H9 (cell line): ENCODE measurements at regions not wholly inside any gene's neighbourhood (a gene's known extent, or its start where the extent isn't known, plus 50 kb on each side); places are given as distances from the start of the nearest gene placed in this dataset.

Experiments used
- DNase-seq: peaks from one replicate; pipeline ENCODE4 v3.0.0-alpha.2; 2017
- H2AFZ ChIP-seq: one replicate; pipeline ENCODE4 v1.6.1; 2013; ENCODE audit warnings: mild to moderate bottlenecking, low read length, control low read depth, moderate library complexity
- H2AK5ac ChIP-seq: 2 replicates; pipeline ENCODE4 v1.6.1; 2013; ENCODE audit warnings: low read length, control low read depth, mixed read lengths; ENCODE audit not compliant: insufficient read length
- H2BK120ac ChIP-seq: one replicate; pipeline ENCODE4 v1.6.1; 2013; ENCODE audit warnings: low read depth, mild to moderate bottlenecking, low read length, control low read depth, inconsistent platforms; ENCODE audit not compliant: poor library complexity, severe bottlenecking
- H2BK12ac ChIP-seq: 2 replicates; pipeline ENCODE4 v1.6.1; 2013; ENCODE audit warnings: low read length, control low read depth, mixed read lengths, low read depth; ENCODE audit not compliant: insufficient read length
- H2BK15ac ChIP-seq: 2 replicates; pipeline ENCODE4 v1.6.1; 2013; ENCODE audit warnings: low read depth, low read length, control low read depth
- H2BK20ac ChIP-seq: one replicate; pipeline ENCODE4 v1.6.1; 2013; ENCODE audit warnings: low read depth, mild to moderate bottlenecking, low read length, control low read depth, inconsistent platforms; ENCODE audit not compliant: poor library complexity, severe bottlenecking
- H2BK5ac ChIP-seq: 2 replicates; pipeline ENCODE4 v1.6.1; 2013; ENCODE audit warnings: low read length, control low read depth, mixed read lengths; ENCODE audit not compliant: insufficient read length
- H3K14ac ChIP-seq: 2 replicates; pipeline ENCODE4 v1.6.1; 2013; ENCODE audit warnings: low read length, control low read depth; ENCODE audit not compliant: insufficient read depth
- H3K18ac ChIP-seq: 2 replicates; pipeline ENCODE4 v1.6.1; 2013; ENCODE audit warnings: low read depth, mild to moderate bottlenecking, mixed read lengths, low read length, control low read depth; ENCODE audit not compliant: insufficient read length
- H3K23ac ChIP-seq: 2 replicates; pipeline ENCODE4 v1.6.1; 2013; ENCODE audit warnings: low read length, control low read depth, mixed read lengths, low read depth; ENCODE audit not compliant: insufficient read length
- H3K23me2 ChIP-seq: 2 replicates; pipeline ENCODE4 v1.6.1; 2013; ENCODE audit warnings: low read depth, mild to moderate bottlenecking, mixed read lengths, low read length, control low read depth; ENCODE audit not compliant: insufficient read length, poor library complexity, severe bottlenecking
- H3K27ac ChIP-seq: 2 replicates; pipeline ENCODE4 v1.5.1; 2013; ENCODE audit warnings: low read length, control low read depth, mixed read lengths, low read depth; ENCODE audit not compliant: insufficient read length
- H3K27me3 ChIP-seq: 2 replicates; pipeline ENCODE4 v1.6.1; 2013; ENCODE audit warnings: low read length, control low read depth, inconsistent platforms; ENCODE audit not compliant: insufficient read depth
- H3K4ac ChIP-seq: 2 replicates; pipeline ENCODE4 v1.6.1; 2013; ENCODE audit warnings: low read depth, mild to moderate bottlenecking, control low read depth, inconsistent platforms, low read length, moderate library complexity
- H3K4me1 ChIP-seq: 2 replicates; pipeline ENCODE4 v1.6.1; 2013; ENCODE audit warnings: low read length, control low read depth, inconsistent platforms; ENCODE audit not compliant: insufficient read depth
- H3K4me2 ChIP-seq: 2 replicates; pipeline ENCODE4 v1.6.1; 2013; ENCODE audit warnings: low read length, control low read depth, mixed read lengths; ENCODE audit not compliant: insufficient read length, insufficient read depth
- H3K56ac ChIP-seq: 2 replicates; pipeline ENCODE4 v1.6.1; 2013; ENCODE audit warnings: low read depth, mild to moderate bottlenecking, mixed read lengths, low read length, control low read depth; ENCODE audit not compliant: insufficient read length
- H3K79me1 ChIP-seq: 2 replicates; pipeline ENCODE4 v1.6.1; 2013; ENCODE audit warnings: low read depth, mild to moderate bottlenecking, moderate library complexity, low read length, control low read depth, inconsistent platforms; ENCODE audit not compliant: insufficient read depth, poor library complexity, severe bottlenecking
- H3K79me2 ChIP-seq: 2 replicates; pipeline ENCODE4 v1.6.1; 2013; ENCODE audit warnings: low read length, control low read depth, inconsistent platforms; ENCODE audit not compliant: insufficient read depth
- H3K9ac ChIP-seq: 2 replicates; pipeline ENCODE4 v1.6.1; 2013; ENCODE audit warnings: low read length, control low read depth, mixed read lengths; ENCODE audit not compliant: insufficient read length; ENCODE audit errors: extremely low read depth
- H3K9me3 ChIP-seq: one replicate; pipeline ENCODE4 v1.6.1; 2013; ENCODE audit warnings: low read depth, low read length, inconsistent platforms; ENCODE audit not compliant: control insufficient read depth
- H3T11ph ChIP-seq: one replicate; pipeline ENCODE4 v1.6.1; 2013; ENCODE audit warnings: mild to moderate bottlenecking, low read length, control low read depth, inconsistent platforms
- H4K20me1 ChIP-seq: one replicate; pipeline ENCODE4 v1.6.1; 2013; ENCODE audit not compliant: control insufficient read depth, insufficient read length, insufficient read depth
- H4K5ac ChIP-seq: 2 replicates; pipeline ENCODE4 v1.6.1; 2013; ENCODE audit warnings: low read depth, mild to moderate bottlenecking, mixed read lengths, low read length, control low read depth; ENCODE audit not compliant: insufficient read length
- H4K8ac ChIP-seq: replicated peaks from 2 replicates; pipeline ENCODE4 v1.6.1; 2013; ENCODE audit warnings: low read length, control low read depth, mixed read lengths, low read depth; ENCODE audit not compliant: insufficient read length
- H4K91ac ChIP-seq: 2 replicates; pipeline ENCODE4 v1.6.1; 2013; ENCODE audit warnings: low read depth, mild to moderate bottlenecking, moderate library complexity, mixed read lengths, low read length, control low read depth; ENCODE audit not compliant: insufficient read length
- H3K27ac Mint-ChIP-seq, 3 experiments: 2 replicates in 2 of 3; 3 replicates in 1 of 3; pipeline ENCODE4 v1.8.0; 2020 to 2021; ENCODE audit warnings: mixed read lengths in 3 of 3, mild to moderate bottlenecking in 1 of 3, moderate library complexity in 1 of 3
- H3K27me3 Mint-ChIP-seq: 2 replicates; pipeline ENCODE4 v1.8.0; 2021; ENCODE audit warnings: low read depth, mild to moderate bottlenecking, moderate library complexity, mixed read lengths
- H3K36me3 Mint-ChIP-seq, 3 experiments: 2 replicates in 2 of 3; 3 replicates in 1 of 3; pipeline ENCODE4 v1.8.0; 2020 to 2021; ENCODE audit warnings: low read depth in 3 of 3, mixed read lengths in 3 of 3; ENCODE audit not compliant: insufficient read depth in 1 of 3
- H3K4me1 Mint-ChIP-seq, 2 experiments: 2 replicates each; pipeline ENCODE4 v1.8.0; 2020; ENCODE audit warnings: mixed read lengths in 2 of 2
- H3K4me3 Mint-ChIP-seq, 2 experiments: 2 replicates in 1 of 2; 3 replicates in 1 of 2; pipeline ENCODE4 v1.8.0; 2020 to 2021; ENCODE audit warnings: mild to moderate bottlenecking in 2 of 2, mixed read lengths in 2 of 2, moderate library complexity in 1 of 2
- H3K9me3 Mint-ChIP-seq, 2 experiments: 2 replicates in 1 of 2; 3 replicates in 1 of 2; pipeline ENCODE4 v1.8.0; 2020; ENCODE audit warnings: mild to moderate bottlenecking in 2 of 2, mixed read lengths in 2 of 2, moderate library complexity in 1 of 2
- CTCF ChIP-seq: fragments of 200-600 bp; sonication (generic); conservative IDR thresholded peaks from 3 replicates; pipeline ENCODE4 v1.8.0; 2021; ENCODE audit warnings: antibody characterized with exemption, mild to moderate bottlenecking
- WGBS: extraction: QIAGEN DNeasy Blood & Tissue Kit; methylation state at CpG from one replicate; pipeline ENCODE4 v1.1.7; 2013; ENCODE audit warnings: missing lambda C conversion rate, low lambda C conversion rate, mixed read lengths; ENCODE audit not compliant: insufficient read length; ENCODE audit errors: extremely low coverage; 5-methylcytosine and 5-hydroxymethylcytosine counted together

- Histone ChIP-seq H3K4ac (no peak overlapping the region), H4K5ac (no peak overlapping the region), H3K23ac (no peak overlapping the region), H3K27me3 (no peaks in the 10 kb centered on the region), H3K79me1 (no peaks in the 10 kb centered on the region), H3K79me2 (no peaks in the 10 kb centered on the region), H2BK12ac (no peak overlapping the region), H3K56ac (no peak overlapping the region), H3K9me3 (no peaks in the 10 kb centered on the region), H3K4me2 (no peak overlapping the region), H4K91ac (no peak overlapping the region), H3K9ac (no peak overlapping the region), H3T11ph (no peak overlapping the region), H2AK5ac (no peak overlapping the region), H2BK120ac (no peak overlapping the region), H3K23me2 (no peaks in the 10 kb centered on the region), H4K8ac (no peak overlapping the region), H3K4me1 (peaks cover 2% of the 10 kb centered on the region; the same call in 1 of the 2 replicates), H4K20me1 (no peaks in the 10 kb centered on the region), H3K18ac (no peak overlapping the region), H3K14ac (no peak overlapping the region), H2BK20ac (no peak overlapping the region), H2BK15ac (no peak overlapping the region), H2AFZ (no peak overlapping the region), H2BK5ac (no peak overlapping the region), H3K27ac (no peak overlapping the region)
- H3K4me3 Mint-ChIP-seq = no peak overlapping the region
- H3K27ac Mint-ChIP-seq = peak overlapping the region in 2 of 3 experiments; percentile 37 to 90; a peak in 3 of 7 replicates
- H3K9me3 Mint-ChIP-seq = no peaks in the 10 kb centered on the region
- H3K4me1 Mint-ChIP-seq = peaks cover 16 to 25% of the 10 kb centered on the region in 2 experiments
- no CpG with 5 or more reads among the region's 5 CpGs for WGBS
- H3K27me3 Mint-ChIP-seq = no peaks in the 10 kb centered on the region
- no peaks in the 10 kb centered on the region for H3K36me3 Mint-ChIP-seq
- DNase-seq = no peak
- no peak for TF ChIP-seq CTCF
These were observed 249.5 kb upstream of the EOMES start for GRCh38 chr3:27971600-27971999.
